Effector CD4-positive, alpha-beta T cell (primary cell): ENCODE measurements at regions not wholly inside any gene's neighbourhood (a gene's known extent, or its start where the extent isn't known, plus 50 kb on each side); places are given as distances from the start of the nearest gene placed in this dataset.
"Not testable (repeated sequence)": the region's sequence is repeated elsewhere in the genome, so short reads cannot be mapped to it uniquely, and the experiment has no call there.

ENCODE experiments used
- DNase-seq: peaks from one replicate; pipeline ENCODE4 v3.0.0-alpha.2; 2020

DNA sequence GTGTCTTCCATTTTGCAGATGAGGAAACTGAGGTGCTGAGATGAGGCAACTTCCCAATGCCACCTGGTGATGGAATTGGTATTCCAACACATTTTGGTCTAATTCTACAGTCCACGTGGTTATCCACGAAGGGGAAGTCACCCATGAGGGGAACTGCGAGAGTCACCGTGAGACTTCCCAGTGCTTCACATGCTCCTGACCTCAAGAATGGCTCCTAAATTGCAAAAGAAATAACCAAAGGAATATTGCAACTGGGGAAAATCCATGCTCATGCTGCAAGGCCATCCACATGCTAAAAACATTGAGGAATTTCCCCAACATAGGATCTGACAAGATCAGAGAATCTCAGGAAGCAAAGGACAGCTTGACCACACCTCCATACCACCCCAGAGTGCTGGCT is 153.9 kb downstream of the HS3ST3B1 start:
- no peak for DNase-seq

DNA sequence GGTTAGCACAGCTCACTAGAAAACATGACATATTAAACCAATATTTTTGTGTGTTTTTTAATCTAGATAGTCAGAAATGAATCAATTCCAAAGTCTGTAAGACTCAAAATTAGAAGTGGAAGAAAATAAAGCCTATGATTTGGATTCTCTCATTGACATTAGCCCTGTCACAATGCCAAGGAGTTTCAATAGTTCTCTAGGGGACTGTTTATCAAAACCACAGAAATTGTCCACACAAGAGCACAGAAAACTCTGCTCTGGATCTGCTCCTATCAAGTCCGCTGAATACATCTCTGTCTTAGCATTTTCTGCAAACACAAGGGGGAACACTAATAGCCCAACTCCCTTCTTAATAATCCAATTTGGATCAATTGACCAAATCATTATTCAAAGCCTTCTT is 152.0 kb downstream of the HS3ST3B1 start:
- DNase-seq = no peak

DNA sequence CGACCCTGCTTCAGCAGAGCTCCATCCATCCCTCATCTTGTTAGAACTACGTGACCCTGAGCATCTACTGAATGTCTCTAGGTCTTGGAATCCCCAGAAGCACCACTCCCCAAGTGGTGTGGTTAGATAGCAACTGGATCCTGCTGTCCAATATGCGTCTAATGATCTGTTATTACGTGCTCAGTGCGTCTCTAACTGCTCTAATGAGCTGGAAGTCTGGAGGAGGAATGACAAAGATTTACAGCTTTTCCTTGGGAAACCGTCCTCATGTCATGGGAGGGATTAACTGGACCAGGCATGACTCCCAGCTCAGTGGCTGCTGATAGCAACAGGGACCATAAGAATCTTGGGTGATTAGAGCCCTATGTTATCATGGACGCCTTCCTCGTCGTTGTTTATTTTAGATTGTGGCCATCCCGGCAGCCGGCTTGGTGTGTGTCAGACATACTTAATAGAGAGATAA is 150.9 kb downstream of the HS3ST3B1 start:
- no peak for DNase-seq

- no peak for DNase-seq
These were observed 147.9 kb downstream of the HS3ST3B1 start for GRCh38 chr17:14448818-14449217.

- DNase-seq = no peak
These were observed 145.9 kb downstream of the HS3ST3B1 start for GRCh38 chr17:14446825-14447224.

DNA sequence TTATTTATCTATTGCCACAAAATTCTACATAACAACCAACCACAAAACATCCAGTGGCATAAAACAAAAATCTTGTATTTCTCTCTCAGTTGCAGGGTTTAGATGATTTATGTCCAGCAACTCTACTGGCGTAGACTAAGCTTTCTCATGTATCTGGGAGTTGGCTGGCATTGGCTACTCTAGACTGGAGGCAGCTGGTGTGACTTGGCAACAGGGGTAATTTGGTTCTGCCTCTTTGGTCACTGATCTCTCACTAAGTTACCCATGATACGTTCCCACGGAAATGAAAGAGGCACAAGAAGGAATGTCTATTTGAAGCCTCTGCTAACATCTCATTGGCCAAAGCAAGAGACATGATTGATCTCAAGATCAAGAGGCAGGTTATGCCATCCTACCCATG is 144.0 kb downstream of the HS3ST3B1 start:
- DNase-seq = no peak

DNA sequence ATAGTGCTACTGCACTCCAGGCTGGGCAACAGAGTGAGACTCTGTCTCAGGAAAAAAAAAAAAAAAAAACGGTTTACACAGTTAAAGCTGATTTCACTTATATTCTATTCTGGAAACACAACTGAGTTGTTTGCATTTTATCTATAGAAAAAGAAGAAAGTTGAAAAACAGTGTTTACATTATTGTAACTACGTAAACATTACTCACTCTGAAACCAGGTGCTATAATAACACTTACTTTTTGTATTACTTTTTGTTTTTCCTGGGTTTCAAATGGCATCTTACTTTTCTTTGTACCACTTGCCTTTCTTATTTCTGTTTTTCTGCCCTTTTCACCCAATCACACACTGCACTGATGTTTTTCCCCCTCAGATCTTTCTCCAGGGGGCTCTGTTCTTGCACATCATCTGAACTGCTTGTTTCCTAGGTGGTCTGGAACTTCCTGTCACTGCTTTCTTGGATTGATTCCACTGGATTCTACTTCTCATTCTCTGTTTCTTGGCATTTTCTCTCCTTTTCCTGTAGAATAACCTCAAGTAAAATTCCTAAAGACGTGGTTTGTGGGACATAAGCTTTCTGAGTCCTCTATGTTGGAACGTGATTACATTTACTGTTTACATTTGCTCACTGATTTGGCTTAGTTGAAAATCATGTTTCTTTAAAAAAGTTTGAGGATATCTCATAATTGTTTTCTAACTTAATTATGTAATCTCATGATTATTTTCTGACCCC is 142.1 kb downstream of the HS3ST3B1 start:
- no peak for DNase-seq

- no peak for DNase-seq
These were observed 136.3 kb downstream of the HS3ST3B1 start for GRCh38 chr17:14437176-14437575.

DNA sequence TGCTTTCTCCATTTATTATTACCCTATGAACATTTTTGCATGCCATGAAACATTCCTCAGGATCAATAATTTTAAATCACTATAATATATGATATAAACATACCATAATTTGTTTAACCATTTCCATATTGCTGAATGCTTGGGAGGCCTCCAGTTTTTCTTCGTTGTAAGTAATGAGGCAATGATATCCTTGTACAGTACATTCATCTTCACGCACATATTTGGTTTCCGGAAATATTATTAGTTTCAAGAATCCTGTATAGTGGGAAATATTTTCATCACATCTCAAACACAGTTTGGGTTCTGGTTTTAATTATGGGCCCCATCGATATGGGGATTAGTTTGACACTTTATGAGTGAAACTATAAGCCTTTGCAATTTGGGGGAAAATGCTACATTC is 135.4 kb downstream of the HS3ST3B1 start:
- no peak for DNase-seq

DNA sequence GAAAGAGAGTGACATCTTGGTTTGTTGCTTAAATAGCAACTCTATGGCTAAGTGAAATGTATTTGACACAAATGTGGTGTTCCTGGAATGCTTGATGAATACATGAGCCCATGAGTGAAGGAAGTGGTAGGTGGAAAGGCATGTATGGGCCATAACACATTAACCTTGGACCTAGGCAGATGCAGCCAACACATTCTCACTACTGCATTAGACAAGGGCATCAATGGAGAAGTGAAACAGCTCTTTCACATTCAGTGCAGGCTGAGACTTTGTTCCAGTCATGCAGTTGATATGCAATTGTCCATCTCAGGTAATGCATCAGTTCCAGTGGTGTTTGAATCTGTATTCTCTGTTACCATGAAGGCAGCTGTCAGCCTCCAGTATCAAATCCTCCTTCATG is 133.6 kb downstream of the HS3ST3B1 start:
- no peak for DNase-seq

DNA sequence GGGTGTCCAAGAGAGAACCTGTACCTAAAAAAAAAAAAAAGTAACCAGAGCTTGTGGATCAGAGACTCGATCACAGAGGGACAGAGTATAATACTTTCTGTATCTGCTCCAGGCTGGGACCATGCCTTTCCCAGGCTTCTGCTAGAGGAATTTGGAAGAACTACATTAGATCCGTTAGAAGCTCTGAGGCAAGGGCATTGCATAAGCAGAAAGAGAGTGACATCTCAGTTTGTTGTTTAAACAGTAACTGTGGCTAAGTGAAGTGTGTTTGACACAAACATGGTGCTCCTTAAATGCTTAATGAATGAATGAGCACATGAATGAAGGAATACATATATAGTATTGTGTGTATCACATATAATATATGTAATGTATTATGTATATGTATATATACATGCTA is 131.2 kb downstream of the HS3ST3B1 start:
- no peak for DNase-seq

DNA sequence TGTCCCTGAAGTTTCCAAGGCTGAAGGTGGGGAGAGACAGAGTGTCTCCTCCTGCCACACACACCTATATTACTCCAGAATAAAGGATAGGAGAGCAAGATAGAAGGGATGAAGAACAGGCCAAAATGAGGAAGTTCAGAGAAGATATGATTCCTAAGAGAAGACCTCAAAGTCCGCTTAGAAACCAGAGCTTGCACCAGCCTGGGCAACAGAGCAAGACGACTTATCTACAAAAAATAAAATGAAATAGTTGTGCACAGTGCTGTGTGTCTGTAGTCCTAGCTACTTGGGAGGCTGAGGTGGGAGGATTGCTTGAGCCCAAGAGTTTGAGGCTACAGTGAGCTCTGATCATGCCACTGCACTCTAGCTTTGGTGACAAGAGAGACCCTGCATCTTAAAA is 128.2 kb downstream of the HS3ST3B1 start:
- DNase-seq = no peak

DNA sequence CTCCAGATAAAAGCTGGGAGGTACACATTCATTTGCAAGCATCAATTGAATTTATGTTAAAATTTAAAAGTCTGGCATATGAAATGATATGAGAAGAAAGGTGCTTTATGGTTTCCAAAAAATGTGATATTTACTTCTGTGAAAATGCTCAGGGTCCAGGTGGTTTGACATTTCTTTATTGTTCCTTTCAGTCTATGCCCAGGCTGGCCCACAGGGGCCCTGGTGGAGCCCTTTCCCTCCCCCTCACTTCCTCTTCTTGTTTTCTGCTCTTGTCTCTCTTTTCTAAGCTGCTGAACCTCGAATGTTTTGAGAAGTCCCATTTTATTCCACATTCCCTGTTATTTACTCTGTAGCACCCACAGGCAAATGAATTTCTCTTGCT is 127.8 kb downstream of the HS3ST3B1 start:
- no peak for DNase-seq

DNA sequence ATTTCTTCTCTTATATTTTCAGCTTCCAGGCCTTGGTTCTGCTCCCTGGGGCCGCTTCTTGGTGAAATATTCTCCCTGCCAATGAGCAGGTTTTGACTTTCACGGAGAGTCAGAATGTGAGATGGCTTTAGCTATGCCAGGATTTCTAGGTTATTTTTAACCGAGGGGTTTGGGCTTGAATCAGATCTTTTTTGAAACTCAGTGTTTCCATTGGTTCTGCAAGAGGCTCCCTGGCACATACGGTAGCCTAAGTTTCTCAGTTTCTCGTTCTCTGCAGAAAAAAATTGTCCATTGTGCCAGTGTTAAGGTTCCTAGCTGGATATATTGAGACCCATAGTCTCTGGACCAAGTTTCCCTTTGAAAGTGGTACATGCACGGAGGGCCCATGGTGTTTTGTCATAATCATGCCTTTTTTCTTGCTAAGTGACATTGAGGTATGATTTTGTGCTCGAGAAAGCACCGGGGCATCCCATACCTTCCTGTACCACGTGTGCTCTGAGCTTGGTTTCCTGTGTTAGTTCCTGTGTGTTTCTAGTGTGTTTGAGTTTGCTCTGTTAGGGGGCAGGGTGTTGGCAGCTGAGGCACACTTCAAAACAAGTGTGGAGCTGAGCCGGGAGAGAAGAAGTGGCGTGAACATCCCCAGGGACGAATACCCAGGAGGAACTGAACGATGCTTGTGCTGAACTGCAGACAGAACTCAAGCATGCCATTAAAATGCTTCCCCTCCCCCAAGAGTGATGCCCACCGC is 127.2 kb downstream of the HS3ST3B1 start:
- DNase-seq = peak; percentile 24

- not testable (repeated sequence) for DNase-seq
These were observed 122.3 kb downstream of the HS3ST3B1 start for GRCh38 chr17:14423156-14423555.

- DNase-seq = no peak
These were observed 116.5 kb downstream of the HS3ST3B1 start for GRCh38 chr17:14417336-14417735.

DNA sequence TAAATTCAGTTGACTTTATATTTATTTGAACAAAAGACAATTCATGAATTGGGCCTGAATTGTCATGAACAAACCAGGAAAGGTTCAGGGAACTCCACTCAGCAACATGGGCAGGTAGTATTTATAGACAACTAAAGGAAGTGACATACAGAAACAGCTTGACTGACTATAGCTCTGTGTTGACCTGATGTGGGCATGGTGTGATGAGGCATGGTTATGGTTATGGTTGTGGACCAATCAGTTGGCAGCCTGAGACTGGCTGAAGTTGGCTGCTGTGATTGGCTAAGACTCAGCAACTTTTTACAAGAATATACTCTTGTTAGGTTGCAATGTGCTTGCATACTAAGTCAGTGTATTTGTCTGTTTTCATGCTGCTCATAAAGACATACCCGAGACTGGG is 108.4 kb downstream of the HS3ST3B1 start:
- DNase-seq = no peak

DNA sequence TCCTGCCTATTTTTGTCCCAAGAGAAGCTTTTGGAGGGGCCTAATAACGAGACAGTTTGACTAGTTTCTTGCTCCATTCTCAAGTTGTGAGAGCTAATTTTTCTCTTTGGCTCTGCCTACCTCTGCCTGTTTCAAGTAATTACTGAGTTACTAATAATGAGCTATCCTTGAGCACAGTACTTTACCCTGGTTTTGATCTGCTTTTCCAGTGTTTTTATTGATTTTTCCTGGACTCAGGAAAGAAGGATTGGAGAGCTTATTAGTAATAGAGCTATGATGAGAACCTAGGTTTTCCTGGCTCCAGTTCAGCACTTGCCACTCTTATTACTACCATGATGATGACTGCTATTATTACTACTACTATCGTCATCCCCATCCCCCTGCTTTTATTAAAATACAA is 106.7 kb downstream of the HS3ST3B1 start:
- no peak for DNase-seq

DNA sequence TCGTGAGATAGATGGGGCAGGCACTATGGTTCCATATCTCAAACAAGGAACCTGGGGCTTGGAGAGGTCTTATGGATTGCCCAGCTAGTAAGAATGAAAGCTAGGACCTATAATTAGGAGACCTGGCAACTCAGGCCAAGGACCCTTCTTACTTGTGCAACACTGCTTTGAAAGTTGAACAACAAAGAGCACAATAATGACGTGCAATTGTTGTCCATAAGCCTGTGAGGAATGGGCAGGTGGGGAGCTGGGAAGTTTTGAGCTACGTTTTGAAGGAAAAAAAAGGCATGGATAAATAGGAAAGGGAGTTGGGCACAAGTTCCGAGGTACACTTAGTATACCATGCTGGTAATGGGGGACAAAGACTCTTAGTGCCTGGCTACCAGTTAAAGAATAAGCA is 104.3 kb downstream of the HS3ST3B1 start:
- no peak for DNase-seq
